ENCODE measurements at regions not wholly inside any gene's neighbourhood (a gene's known extent, or its start where the extent isn't known, plus 50 kb on each side); places are given as distances from the start of the nearest gene placed in this dataset.
"Not testable (repeated sequence)": the region's sequence is repeated elsewhere in the genome, so short reads cannot be mapped to it uniquely, and the experiment has no call there.

GRCh38 chr6:87753131-87753685, 51.2 kb upstream of the AKIRIN2 start:
- ATAC-seq (no peak), DNase-seq (no peak)
- intact Hi-C loops (cut with DNase I), result no loop called here

GRCh38 chr6:87752503-87752902, 50.5 kb upstream of the AKIRIN2 start:
- intact Hi-C loops (cut with DNase I); DNase-seq; ATAC-seq: not testable (repeated sequence)
